CD4-positive, alpha-beta T cell treated with Interleukin-2 at 100 ng/mL for 4 hours (primary cell): ENCODE measurements at regions not wholly inside any gene's neighbourhood (a gene's known extent, or its start where the extent isn't known, plus 50 kb on each side); places are given as distances from the start of the nearest gene placed in this dataset.

Experiments used
- DNase-seq: peaks from one replicate; pipeline ENCODE4 v3.0.0-alpha.2; 2020; ENCODE audit warnings: low spot score

DNA sequence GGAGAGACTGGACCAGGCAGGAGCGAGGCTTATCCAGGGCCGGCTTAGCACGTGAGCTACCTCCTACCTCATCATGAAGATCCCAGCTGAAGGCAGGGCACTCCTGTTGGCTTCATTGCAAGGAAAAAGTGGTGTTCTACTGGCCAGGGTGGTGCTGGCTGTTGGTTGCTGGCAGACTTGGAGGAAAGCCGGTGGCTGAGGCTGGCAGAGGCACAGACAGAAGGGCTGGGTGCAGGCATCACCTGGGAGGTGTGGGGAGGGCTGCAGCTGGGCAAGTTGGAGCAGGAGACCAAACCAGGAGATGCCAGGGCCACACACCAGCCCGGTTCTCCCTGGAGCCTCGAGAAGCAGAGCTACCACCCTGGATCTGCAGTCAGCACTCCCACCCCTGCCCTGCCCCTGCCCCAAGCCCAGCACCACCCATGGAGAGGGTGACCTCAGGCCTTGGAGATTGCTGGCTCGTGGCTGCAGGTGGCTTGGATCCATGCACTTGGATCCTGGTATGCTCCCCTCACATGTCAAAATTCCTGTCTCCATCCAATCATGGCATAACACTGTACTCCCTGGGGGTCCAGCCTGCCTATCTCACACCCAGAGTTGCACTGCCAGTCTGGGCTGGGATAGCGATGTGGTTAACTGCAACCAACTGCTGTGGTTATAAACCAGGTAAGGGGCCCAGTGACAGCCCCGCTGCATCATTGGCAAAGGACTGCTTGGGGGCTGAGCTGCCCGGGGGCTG, 49.7 kb downstream of the GLI2 start:
- DNase-seq = no peak

DNA sequence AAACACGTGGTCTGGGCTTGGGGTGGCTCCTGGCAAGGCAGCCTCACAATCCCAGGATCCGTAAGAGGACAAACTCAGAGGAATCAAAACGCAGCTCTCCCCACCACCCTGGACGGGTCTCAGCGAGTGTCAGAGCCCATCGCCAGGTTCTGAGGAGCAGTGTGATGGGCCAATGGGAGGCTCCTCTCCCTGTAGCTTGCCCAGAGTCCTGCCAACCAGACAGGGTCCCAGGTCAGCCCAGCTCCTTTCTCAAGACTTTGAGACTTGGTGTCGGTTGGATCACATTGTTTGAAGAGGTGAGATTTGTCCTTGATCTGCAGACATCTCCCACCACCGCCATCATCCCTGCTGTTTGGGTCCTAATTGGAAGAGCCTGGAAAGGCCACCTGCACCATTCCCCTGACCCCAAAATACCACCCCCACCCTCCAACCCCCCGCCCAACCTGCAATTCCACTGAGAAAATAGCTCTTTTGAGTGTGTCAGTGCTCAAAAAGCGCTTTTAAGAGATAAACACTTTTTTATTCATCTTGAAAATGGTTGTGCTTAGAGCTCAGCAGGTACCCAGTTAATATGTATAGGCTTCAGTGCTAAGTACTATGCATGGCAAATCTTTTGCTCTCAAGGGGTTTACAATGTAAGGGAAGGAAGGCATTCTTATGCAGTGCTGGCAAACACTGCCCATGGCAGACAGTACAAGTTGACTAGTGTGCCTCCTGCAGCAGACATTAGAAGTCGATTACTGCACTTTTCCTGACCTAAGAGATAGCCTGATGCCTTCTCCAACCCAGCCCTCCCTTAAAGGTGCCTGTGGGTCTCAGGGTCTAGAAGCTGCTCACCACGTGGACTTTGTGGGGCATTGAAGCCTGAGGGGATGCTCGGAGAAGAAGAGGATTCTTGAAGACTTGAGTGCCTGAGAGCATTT, 50.6 kb downstream of the GLI2 start:
- no peak for DNase-seq

DNA sequence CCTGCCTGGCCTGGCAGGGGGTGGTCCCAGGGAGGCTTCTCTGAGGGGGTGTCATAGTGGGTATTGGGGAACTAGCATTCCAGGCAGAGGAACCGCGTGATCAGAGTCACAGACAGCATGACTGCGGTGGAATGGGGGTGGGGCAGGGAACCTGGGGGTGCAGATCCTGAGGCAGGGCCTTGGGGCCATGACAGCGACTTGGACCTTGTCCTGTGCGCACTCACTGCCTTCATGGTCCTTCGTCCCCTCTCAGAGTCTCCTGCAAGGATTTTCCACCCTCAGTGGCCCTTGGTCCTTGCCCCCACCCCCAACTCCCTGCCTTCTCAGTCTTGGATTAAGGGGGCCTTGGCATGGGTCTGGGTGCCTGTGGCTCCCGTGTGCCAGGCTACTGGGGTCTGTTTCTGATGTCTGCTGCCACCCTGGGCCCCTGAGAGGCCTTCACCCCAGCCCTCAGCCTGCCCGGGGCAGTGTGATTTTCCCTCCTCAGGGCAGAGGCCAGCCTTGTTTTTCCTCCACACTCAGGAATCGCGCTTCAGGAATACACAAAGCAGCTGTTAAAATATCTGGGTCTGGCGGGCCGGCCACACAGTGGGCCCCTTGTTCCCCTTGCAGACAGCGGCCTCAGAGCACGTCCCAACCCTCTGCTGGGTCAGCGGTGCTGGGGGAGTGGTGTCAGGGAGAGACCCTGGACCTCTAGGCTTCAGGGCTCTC, 51.6 kb downstream of the GLI2 start:
- no peak for DNase-seq

DNA sequence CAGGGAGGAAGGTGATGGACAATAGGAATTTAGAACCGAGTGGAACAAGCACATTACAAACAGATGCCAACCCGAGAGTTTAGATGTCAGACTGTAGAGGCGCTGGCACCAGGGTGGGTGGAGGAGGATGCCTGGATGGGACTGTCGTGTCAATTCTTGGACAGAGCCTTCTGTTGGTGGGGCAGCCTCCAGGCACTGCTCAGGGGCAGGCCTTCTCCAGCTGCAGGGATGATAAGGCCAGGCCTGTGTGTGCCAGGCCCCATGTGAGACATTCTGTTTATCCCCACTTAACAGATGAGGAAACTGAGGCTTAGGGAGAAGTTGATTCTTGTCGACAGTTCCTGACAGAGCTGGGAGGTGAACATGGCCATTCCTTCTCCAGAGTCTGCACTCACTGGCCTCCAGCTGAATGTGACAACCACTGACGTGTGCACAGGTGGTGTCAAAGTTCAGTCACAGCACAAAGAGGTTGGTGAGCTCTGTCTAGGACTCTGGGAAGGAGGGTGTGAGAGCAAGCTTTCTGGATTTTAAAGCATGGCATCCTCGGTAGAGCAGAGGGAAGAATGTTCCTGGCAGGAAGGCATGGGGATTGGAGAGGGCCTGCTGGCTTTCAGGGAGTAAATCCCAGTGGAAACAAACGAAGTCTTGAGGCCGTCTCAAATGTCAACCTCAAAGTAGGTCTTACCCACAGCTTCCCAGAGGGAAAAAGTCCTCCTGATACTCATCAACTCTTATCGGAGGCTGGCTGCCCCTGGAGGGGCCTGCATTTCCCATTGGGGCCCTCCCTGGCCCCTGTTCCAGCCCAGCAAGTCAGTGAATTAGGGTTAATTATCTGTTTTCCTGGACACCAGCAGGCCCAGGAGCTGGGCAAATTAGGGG, 52.4 kb downstream of the GLI2 start:
- DNase-seq = no peak

DNA sequence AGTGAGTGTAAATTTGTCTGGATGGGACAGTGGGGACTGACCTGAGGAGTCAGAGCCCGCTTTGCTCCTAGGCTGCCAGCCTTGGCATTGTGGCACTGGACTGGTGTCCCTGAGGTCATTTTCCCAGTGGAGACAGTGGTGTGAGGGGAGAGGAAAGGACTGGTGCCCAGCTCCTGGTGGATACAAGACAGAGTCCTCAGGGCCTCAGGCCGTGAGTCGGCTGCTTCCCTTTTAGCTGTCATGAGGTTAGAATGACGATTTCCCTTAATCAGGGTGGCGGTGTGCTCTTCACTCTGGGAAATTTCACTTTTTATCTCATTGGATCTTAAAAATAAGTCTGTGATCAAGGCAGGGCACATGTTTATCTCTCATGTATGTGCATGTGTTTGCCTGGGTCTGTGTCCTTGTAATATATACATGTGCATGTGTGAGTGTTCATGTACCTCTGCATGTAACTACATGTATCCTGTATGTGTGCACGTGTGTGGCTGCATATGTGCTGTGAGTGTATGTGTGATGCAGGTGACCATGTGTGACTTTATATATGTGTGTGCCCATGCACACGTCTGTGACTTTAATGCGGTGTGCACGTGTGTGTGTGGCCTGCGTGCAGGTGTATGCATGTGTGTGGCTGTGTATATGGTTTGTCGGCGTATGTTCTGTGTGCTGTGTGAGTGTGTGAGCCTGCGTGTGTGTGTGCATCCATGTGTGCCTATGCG, 55.7 kb downstream of the GLI2 start:
- no peak for DNase-seq

DNA sequence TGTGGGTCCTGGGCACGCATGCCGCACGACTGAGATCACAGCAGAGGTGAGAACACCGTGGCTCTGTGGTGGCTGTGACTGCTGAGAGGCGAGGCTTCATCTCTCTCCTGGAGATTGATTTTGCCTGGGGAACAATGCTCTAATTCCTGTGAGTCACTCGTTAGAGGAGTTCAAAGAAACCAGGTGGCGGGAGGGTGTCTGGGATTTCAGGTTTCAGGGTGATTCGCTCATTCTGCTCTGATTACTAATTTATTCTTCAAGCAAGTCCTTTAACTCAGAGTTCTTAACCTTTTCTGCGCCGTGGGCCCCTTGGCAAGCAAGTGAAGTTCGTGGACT, 56.3 kb downstream of the GLI2 start:
- DNase-seq = no peak

DNA sequence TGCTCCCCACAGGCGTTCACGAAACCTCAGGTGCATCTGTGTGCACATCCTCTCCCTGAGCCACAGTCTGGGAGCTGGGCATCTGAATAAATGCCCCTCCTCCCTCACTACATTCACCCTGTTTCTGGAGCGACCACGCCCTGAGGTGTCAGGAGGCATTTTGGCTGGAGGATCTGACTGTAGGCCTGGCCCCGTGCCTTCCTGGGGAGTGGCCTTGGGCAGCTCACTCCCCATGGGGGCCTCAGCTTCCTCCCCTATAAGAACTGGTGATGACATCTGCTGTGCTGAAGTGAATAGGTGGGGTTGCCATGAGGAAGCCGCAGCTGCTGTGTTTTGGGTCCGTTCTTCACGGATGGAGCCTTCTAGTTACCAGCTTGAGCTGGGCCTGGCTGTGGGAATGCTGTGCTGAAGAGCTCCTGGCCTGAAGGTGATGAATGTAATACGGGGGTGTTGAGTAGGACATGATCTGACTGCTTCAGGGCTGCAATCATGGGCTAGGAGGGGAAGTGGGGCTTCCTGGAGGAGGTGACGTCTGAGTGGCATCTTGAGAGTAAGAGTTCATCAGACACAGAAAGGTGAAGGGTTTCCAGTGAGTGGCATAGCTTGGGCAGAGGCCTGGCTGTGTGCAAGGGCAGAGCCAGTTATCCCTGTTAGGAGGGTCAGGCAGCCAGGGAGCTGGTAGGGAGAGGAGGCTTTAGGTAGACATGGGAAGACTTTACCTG, 58.2 kb downstream of the GLI2 start:
- DNase-seq = no peak

DNA sequence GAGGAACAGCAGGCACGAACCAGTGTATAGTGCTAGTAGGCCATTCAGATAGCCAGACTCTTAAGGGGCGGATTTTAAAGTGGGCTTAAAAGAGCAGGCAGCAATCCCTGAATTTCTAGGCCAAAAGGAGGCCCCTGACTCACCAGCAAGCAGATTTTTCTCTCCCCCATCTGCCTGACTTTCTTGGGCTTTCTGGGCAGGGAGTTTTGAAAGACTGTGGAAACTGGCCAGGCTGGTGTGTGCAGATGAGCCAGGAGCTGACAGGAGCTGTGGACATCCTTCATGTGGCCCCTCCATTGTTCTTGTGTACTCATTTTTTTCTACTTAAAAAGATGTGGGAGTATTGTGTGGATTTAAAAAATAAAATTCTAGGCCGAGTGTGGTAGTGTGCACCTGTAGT, 59.0 kb downstream of the GLI2 start:
- no peak for DNase-seq

DNA sequence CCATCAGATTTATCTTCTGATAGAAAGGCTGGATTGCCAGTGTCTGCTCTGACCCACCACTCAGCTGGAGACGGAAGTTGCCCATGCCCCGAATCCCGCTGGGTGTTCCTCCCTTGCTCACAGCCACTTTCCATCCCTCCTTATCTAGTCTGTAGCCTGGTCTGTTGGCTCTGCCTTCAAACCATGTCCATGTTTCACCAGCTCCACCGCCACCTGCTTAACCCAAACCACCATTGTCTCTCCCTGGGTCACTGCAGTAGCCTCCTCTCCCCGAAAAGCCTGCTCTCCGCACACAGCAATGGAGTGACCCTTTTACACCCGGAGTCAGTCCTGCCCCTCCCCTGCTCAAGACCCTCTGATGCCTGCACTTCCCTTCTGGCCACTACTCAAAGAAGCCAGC, 60.4 kb downstream of the GLI2 start:
- no peak for DNase-seq

DNA sequence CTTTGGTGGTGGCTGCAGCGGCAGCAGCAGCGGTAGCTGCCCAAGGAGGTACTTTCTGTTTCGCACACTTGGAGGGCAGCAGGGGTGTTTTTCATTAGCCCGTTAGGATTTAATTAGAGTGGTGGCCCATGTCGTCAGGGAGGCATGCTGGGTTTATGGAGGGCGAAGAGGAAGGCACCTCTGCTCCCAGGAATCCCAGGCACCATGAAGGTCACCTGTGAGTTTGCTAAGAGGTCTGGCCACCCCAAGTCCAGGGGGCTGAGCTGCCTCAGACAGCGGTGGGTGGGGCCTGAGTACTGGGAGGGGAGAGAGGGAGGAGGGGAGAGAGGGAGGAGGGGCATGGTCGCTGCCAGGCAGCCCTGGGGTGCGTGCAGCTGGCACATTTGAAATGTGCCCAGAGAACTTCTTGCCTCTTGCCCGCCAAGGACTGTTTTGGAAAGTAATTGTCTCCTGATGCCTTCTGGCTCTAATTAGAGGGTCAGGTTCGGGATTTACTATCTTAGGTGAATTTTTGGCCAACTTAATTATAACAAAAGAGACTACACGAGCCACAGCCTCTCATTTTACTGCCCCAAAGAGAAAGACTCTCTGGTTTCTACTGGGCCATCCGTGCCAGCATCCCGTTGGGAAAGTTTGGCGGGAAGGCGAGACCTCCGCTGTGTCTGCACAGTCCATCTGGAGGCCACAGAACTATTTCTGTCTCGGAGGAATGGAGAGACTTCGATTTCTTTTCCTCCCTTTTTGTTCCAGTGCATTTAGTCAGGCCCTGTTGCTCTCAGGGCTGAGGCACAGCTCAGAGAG, 62.0 kb downstream of the GLI2 start:
- no peak for DNase-seq

DNA sequence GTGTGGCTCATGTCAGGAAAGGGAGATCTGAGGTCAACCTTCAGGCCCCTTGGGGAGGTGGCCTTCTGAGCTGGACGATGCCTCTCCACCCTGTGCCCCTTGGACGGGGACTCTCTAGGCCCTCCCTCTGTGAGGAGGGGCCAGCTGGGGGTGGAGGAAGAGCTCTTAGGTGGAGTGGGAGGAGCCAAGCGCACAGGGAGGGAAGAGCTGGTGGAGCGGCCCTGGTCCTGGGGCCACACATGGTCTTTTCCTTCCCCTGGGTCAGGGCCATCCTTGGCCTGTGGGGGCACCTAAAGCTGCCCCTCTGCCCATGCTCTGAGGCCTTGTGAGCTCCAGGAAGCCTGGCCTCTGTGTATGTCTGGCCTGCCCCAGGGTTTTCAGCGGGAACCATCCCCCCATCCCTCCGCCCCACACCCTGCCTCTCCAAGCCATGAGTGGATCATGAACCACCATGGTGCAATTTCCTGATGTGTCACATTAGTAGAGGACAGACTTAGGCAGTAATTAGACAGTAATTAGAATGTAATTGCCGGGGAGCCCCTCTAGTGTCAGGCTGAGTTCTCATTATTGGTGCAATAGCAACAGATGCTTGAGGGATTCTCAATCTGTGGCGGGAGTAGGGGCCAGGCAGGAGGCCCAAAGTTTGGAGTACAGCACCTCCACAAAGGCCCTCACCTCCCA, 63.0 kb downstream of the GLI2 start:
- no peak for DNase-seq

DNA sequence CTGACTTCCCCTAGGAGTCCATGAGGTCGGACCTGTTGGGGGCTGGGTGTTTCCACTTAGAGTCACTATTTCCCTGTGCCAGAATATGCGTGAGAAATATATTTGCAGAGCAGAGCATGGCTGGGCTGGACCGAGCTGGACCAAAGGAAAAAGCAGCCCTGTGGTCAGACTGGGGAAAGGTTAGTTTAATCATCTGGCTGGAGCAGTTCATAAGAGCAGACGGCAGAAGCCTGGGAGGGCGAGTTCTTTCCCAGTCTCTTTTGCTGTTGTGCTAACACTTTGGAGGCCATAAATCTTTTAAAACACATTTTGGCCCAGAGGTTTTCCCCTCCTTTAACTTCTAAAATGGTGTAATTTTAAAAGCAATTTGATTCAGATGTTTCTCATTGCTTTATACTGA, 66.5 kb downstream of the GLI2 start:
- no peak for DNase-seq

DNA sequence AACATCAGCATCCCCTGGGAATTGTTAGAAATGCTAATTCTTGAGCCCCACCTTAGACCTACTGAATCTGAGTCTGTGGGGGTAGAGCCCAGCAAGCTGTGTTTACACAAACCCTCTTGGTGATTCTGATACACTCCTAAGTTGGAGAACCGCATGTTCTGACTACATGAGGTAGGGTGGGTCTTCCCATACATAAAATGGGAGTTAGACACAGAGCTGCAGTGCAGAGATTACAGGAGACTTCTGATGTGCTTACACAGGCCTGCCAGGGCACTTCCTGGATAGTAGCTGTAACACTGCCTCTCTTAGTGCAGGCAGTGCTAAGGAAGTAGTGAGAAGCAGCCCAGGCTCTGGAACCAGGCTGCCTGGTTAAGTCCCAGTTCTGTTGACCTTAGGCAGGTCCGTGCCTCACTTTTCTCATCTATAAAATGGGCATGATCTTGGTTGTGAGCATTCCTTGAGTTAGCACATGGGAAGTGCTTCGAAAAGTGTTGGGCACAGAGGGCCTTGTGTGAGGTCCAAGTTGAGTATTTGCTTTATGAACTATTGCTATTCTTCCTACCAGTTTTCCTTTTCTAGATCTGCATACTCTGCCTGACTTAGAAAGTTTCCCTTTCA, 67.3 kb downstream of the GLI2 start:
- DNase-seq = no peak

DNA sequence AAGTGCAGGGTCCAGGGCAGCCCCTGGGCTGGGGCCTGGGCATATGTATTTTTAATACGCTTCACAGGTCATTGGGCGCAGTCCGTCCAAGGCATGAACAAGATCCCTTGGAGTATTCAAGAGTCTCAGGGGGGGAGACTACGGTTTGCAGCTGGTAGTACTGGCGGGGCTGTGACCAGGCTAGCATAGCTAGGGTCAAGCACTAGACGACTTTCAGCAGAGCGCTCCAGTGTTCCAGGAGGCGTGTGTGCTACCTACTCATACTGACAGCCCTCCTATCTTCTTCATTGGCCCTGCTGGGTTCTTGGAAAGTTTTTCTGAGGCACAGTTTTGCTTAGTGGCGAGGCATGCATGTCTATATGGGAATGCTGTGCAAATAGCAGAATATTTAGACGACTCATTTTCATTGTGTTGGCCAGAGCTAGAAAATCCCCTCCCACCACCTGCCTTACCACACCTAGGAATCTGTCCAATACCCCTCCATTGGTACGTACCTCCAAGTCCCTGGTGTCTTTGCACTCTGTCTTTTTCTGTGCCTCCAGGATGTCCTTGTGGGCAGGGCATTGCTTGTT, 68.2 kb downstream of the GLI2 start:
- DNase-seq = no peak

DNA sequence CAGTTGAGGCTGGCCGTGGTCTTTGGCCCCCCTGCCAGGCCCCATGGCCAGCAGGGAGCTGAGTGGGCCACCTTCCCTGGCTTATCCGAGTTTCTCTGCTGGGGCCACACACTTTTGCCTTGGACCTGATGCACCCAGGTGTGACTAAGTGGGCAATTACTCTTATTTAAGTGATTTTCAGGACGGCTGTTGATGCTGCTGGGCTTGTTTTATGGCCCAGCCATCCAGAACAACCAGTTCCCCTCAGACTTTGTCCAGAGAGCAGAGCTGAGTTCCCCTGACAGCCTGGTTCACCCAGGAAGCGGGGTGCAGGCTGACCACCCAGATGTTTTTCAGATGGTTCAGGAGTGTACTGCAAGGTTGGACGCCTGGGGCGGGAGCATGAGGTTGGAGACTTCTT, 68.8 kb downstream of the GLI2 start:
- no peak for DNase-seq

DNA sequence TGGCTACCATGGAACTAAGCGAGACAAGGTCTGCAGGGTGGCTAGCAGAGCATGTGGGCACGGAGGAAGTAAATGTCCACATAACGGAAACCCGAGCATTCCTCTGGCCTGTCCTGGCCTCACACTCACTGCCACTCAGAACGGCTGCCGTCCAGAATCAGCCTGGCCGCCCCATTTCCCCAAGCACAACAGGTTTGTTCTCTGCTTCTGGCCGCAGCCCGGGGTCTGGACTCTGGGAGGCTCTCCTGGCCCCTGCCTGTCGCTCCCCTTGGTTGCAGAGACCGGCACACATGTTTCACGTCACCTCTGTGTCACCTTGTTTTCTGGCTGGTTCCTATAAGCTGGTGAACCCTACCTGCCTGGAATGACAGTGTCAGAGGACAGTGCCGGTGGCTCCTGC, 69.3 kb downstream of the GLI2 start:
- no peak for DNase-seq

DNA sequence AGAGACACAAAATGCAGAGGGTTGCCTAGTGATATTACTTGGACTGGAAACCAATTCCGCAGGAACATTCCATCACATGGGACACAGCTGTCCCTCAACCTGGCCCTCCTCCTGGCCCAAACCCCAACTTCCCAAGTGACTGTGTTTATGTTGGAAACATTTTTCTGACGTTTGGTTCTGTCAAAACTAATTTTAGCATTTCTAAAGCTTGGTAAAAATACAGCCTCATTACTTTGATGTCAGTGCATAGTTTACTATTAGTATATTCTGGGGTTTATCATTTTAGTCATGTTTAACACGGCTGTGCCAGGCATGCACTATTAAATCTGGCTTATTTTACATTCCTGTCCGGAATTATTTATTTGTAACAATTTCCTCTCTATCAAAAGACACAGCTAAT, 69.9 kb downstream of the GLI2 start:
- DNase-seq = no peak

DNA sequence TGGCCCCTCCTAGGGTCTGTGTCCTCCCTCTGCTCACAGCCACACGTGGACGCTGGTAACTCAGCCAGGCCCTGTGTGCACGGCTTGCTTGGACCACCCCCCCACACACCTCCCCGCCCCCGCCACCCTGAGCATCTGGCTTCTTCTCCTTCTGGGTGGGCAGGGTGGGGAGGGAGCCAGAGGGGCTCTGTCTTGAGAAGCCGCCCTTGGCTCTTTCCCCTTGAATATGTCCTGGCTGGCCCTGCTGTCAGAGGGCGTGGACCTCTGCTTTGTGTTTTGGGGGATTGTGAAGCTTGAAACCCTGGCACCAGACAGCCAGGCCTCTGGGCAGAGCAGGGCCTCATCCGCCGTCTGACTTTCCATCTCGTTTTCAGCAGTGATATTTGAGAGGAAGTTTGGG, 72.1 kb downstream of the GLI2 start:
- no peak for DNase-seq
